HepG2 (cell line): ENCODE measurements at regions not wholly inside any gene's neighbourhood (a gene's known extent, or its start where the extent isn't known, plus 50 kb on each side); places are given as distances from the start of the nearest gene placed in this dataset.
"Not testable (repeated sequence)": the region's sequence is repeated elsewhere in the genome, so short reads cannot be mapped to it uniquely, and the experiment has no call there.

Experiments
- ATAC-seq: fragments of 200-7000 bp; cut with Tn5 transposase; 3 replicates; pipeline ENCODE4 v1.9.1; 2020; ENCODE audit warnings: mild to moderate bottlenecking, moderate library complexity
- BruUV-seq: library from RNA; stranded (reverse); fragments of 400-500 nt; replicated peaks from 2 replicates; lab custom pipeline; 2021; lab: Mats Ljungman, UMichigan
- CTCF ChIA-PET: fragments of 300-600 bp; formaldehyde crosslinking; extraction: SDS; loops from one replicate; lab custom pipeline; 2021; ENCODE audit warnings: low total read pairs, inconsistent platforms, low intra/inter-chr PET ratio; lab: Yijun Ruan, JAX
- POLR2A ChIA-PET: fragments of 350-600 bp; sonication (Branson Sonifier 250); formaldehyde crosslinking; loops from one replicate; lab custom pipeline; 2020; ENCODE audit warnings: antibody characterized with exemption, inconsistent platforms; lab: Yijun Ruan, JAX
- DNase-seq: peaks from one replicate; pipeline ENCODE4 v3.0.0-alpha.2; 2015; ENCODE audit warnings: low spot score
- FAIRE-seq: peaks from 3 replicates; lab custom pipeline; 2011; peaks lifted over from hg19 to GRCh38; lab: Jason Lieb, UNC
- H2AFZ ChIP-seq: one replicate; pipeline ENCODE4 v1.6.1; 2011; ENCODE audit warnings: low read length, inconsistent platforms
- H3K27ac ChIP-seq: fragments of 300-600 bp; 3 replicates; pipeline ENCODE4 v1.8.0; 2011; ENCODE audit warnings: mixed run types, mild to moderate bottlenecking, mixed read lengths, low read length, inconsistent platforms; ENCODE audit not compliant: insufficient read depth; ENCODE audit errors: extremely low read length
- H3K27me3 ChIP-seq, 2 experiments: fragments of 200-600 bp in 1 of 2; 2 replicates in 1 of 2; 3 replicates in 1 of 2; pipeline versions ENCODE4 v1.6.0 to v1.8.0; 2011; ENCODE audit warnings: low read length in 2 of 2, mild to moderate bottlenecking in 2 of 2, moderate library complexity in 2 of 2, inconsistent platforms in 1 of 2; ENCODE audit not compliant: insufficient read depth in 2 of 2, control insufficient read depth in 1 of 2
- H3K36me3 ChIP-seq, 2 experiments: fragments of 200-600 bp in 1 of 2; replicated peaks in 1 of 2; 2 replicates in 1 of 2; 3 replicates in 1 of 2; pipeline versions ENCODE4 v1.5.1 to v1.8.0; 2011; ENCODE audit warnings: low read length in 2 of 2, inconsistent platforms in 1 of 2; ENCODE audit not compliant: insufficient read depth in 2 of 2, control insufficient read depth in 1 of 2
- H3K4me1 ChIP-seq: 2 replicates; pipeline ENCODE4 v1.5.1; 2012; ENCODE audit warnings: low read length, inconsistent platforms; ENCODE audit not compliant: insufficient read depth
- H3K4me2 ChIP-seq: 2 replicates; pipeline ENCODE4 v1.6.0; 2011; ENCODE audit warnings: low read depth, low read length, inconsistent platforms
- H3K4me3 ChIP-seq, 3 experiments: fragments of 200-600 bp in 1 of 3; sonication (generic), shearing (Covaris generic) in 1 of 3; replicated peaks in 1 of 3; 2 replicates each; pipeline ENCODE4 v1.5.1; 2011 to 2016; ENCODE audit warnings: low read length in 3 of 3, inconsistent platforms in 2 of 3, low read depth in 2 of 3, mild to moderate bottlenecking in 2 of 3, control low read depth in 1 of 3, mixed read lengths in 1 of 3; ENCODE audit not compliant: insufficient read depth in 1 of 3
- H3K79me2 ChIP-seq: one replicate; pipeline ENCODE4 v1.6.1; 2011; ENCODE audit warnings: low read length, inconsistent platforms; ENCODE audit not compliant: insufficient read depth
- H3K9ac ChIP-seq: 2 replicates; pipeline ENCODE4 v1.6.0; 2011; ENCODE audit warnings: mild to moderate bottlenecking, low read depth, low read length, inconsistent platforms; ENCODE audit not compliant: insufficient read depth
- H3K9me3 ChIP-seq: 2 replicates; pipeline ENCODE4 v1.5.1; 2012; ENCODE audit warnings: mild to moderate bottlenecking, low read length
- H4K20me1 ChIP-seq: 2 replicates; pipeline ENCODE4 v1.6.0; 2011; ENCODE audit warnings: inconsistent platforms, mild to moderate bottlenecking, low read length, moderate library complexity; ENCODE audit not compliant: insufficient read depth
- ATF7 ChIP-seq, 2 experiments: fragments of 450-650 bp in 1 of 2; sonication (generic) in 1 of 2; formaldehyde crosslinking in 1 of 2; IDR thresholded peaks; 2 replicates each; pipeline versions ENCODE4 v1.4.0 to v1.6.1; 2016 to 2020; ENCODE audit warnings: antibody characterized with exemption in 1 of 2, mild to moderate bottlenecking in 1 of 2, missing genetic modification reagents in 1 of 2
- CREB1 ChIP-seq, 2 experiments: fragments of 450-650 bp in 1 of 2; IDR thresholded peaks; 2 replicates each; pipeline ENCODE4 v1.6.1; 2016 to 2017; ENCODE audit warnings: control low read depth in 1 of 2, mild to moderate bottlenecking in 1 of 2, missing compliant biosample characterization in 1 of 2, missing genetic modification characterization in 1 of 2
- WGBS: methylation state at CpG from one replicate; pipeline ENCODE4 v1.1.6; 2017; ENCODE audit warnings: low lambda C conversion rate; 5-methylcytosine and 5-hydroxymethylcytosine counted together
- in situ Hi-C: cut with HindIII; loops from 2 replicates; pipeline ENCODE4 v1.10.0; 2017; ENCODE audit warnings: low pct_unique_long_range_greater_than_20kb; ENCODE audit not compliant: extremely low pct_ligation_motif_present
- intact Hi-C: fragments of 100-400 bp; cut with micrococcal nuclease; formaldehyde crosslinking; loops from one replicate; pipeline ENCODE4 v1.10.0; 2022; ENCODE audit not compliant: unreplicated experiment

DNA sequence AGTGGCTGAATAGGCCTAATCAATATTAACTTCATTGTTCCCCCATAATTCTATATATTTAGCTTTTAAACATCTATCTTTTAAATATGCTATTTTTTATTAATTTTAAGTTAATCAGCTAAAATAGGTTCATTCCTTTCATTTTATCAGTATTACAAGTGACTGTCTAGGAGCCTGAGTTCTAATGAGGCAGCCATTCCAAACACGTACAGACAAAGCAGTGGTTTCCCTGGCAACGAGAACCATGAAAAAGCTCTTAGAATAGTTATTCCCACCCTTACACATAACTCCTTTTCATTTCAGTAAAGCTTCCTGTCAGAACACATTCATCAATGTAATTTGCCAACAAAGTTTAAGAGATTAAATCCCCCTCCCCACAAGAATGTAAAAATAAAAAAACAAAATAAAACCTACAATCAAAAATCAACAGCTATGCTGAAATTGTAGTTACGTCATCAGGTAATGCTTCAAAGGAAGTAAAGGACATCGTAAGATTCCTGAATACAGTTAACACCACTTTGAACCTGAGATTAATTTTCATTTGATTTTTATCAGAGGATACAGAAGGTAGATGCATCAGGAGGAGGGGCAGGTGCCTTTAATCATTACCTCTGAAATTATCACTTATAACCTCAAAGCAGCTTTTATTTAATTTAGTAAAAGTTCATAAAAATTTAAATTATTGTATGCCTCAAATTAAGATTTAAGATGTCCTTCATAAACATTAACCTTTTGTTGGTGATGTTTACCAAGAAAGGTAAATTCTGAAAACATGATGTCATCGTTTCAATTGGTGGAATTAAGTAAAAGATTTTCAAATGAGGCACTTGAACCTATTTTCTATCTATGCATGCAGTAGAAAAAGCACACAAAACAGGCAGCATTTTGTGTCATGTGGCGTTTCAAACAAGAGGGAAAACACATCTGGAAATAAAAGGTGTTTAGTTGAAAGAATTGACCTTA lies 967.2 kb upstream of the FOXG1 start:
- H3K27me3 ChIP-seq; in situ Hi-C loops; POLR2A ChIA-PET; H3K27ac ChIP-seq; H3K4me1 ChIP-seq; H2AFZ ChIP-seq; H3K4me2 ChIP-seq; H3K4me3 ChIP-seq; H3K79me2 ChIP-seq; H3K9ac ChIP-seq; FAIRE-seq; CTCF ChIA-PET; intact Hi-C loops; H3K36me3 ChIP-seq; BruUV-seq; H4K20me1 ChIP-seq; DNase-seq; ATAC-seq; TF ChIP-seq CREB1, ATF7 (CRISPR knock-in tag; IDR thresholded peaks at IDR 0.05): not testable (repeated sequence)
- TF ChIP-seq CREB1 (IDR thresholded peaks at IDR 0.05) (0 out of 2 replicates have a peak, but pooled peaks have one; percentile 1), ATF7 (IDR thresholded peaks at IDR 0.05) (peak; percentile 95)
- 14% methylated on average over 6 of the region's 6 CpGs for WGBS
- peaks cover 92% of the 10 kb centered on the region for H3K9me3 ChIP-seq

DNA sequence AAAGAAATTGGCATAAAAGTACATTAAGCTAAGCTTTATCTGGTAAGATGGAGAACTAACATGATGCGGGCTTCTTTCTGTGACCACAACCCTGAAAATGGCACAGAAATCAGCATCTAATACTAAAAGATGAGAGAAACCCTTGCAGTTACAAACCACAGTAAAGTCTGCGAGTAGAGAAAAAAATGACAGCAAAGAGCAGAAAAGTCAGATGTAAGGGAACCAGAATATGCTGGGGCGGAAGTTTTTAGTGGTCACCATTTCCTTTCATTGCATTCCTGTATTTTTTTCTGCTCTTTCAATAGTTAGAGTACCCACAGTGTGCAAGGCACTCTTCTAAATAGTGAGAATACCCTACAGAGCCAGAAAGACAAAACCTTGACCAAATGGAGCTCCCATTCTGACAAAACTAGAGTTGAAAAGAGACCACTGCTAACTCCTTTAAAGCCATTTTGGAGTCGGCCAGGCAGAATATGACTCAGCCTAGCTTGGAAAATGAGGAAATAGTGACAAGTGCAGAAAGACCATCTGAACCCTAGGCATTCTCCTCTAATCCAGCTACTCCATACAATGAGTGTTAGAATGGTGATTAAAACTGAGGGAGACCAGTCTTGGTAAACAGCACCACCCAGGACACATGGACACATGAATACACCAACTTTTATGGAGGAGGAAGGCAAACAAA lies 948.7 kb upstream of the FOXG1 start:
- CTCF ChIA-PET, intact Hi-C loops, H3K4me1 ChIP-seq, FAIRE-seq, H3K36me3 ChIP-seq, ATAC-seq, H3K27me3 ChIP-seq, POLR2A ChIA-PET, H3K4me3 ChIP-seq, DNase-seq, H3K9ac ChIP-seq, BruUV-seq, H3K79me2 ChIP-seq, H2AFZ ChIP-seq, in situ Hi-C loops, H3K4me2 ChIP-seq, H4K20me1 ChIP-seq, H3K27ac ChIP-seq: not testable (repeated sequence)
- peaks cover 77% of the 10 kb centered on the region for H3K9me3 ChIP-seq
- 47% methylated on average over 4 of the region's 4 CpGs for WGBS

- FAIRE-seq, CTCF ChIA-PET, H3K4me1 ChIP-seq, H3K9ac ChIP-seq, H3K79me2 ChIP-seq, POLR2A ChIA-PET, BruUV-seq, H2AFZ ChIP-seq, in situ Hi-C loops, ATAC-seq, H3K27ac ChIP-seq, H3K4me2 ChIP-seq, H3K4me3 ChIP-seq, H4K20me1 ChIP-seq, intact Hi-C loops, H3K36me3 ChIP-seq, DNase-seq, H3K27me3 ChIP-seq: not testable (repeated sequence)
- 1% methylated on average over 4 of the region's 4 CpGs for WGBS
- peaks cover 90% of the 10 kb centered on the region for H3K9me3 ChIP-seq
These were observed 940.4 kb upstream of the FOXG1 start for GRCh38 chr14:27826149-27826548.
